ENCODE measurements at regions not wholly inside any gene's neighbourhood (a gene's known extent, or its start where the extent isn't known, plus 50 kb on each side); places are given as distances from the start of the nearest gene placed in this dataset.
"Not testable (repeated sequence)": the region's sequence is repeated elsewhere in the genome, so short reads cannot be mapped to it uniquely, and the experiment has no call there.

GRCh38 chr11:23644443-23644842 lies 784.2 kb upstream of the CCDC179 start:
- no peaks in the 10 kb centered on the region for H3K27me3 ChIP-seq (ENCODE audit: control insufficient read depth, extremely low read depth, insufficient read depth, low read length)
- no peak overlapping the region for H3K27ac ChIP-seq (ENCODE audit: control insufficient read depth, insufficient read depth, low read length)
- no peaks in the 10 kb centered on the region for H4K20me1 ChIP-seq (ENCODE audit: control insufficient read depth, extremely low read depth, insufficient read depth, low read length)
- no peak overlapping the region for H3K4me2 ChIP-seq (ENCODE audit: control insufficient read depth, extremely low read depth, insufficient read depth, low read depth, low read length)
- no peaks in the 10 kb centered on the region for H3K9me3 ChIP-seq (ENCODE audit: control insufficient read depth, low read depth, low read length)
- H2AFZ ChIP-seq (ENCODE audit: control insufficient read depth, low read length), result no peak overlapping the region
- no peaks in the 10 kb centered on the region for H3K36me3 ChIP-seq (ENCODE audit: control insufficient read depth in 2 of 2, extremely low read depth in 1 of 2, insufficient read depth in 2 of 2, low read length in 2 of 2)
- DNase-seq (ENCODE audit: low read depth, low spot score), result no peak
- TF ChIP-seq EZH2 (IDR thresholded peaks at IDR 0.05; ENCODE audit: low read length) (no peak), CTCF (optimal IDR thresholded peaks at IDR 0.05 in 1 of 3, IDR thresholded peaks at IDR 0.05 in 1 of 3, conservative IDR thresholded peaks at IDR 0.05 in 1 of 3; ENCODE audit: extremely low read depth in 1 of 3, insufficient read depth in 2 of 3, low read length in 3 of 3) (no peak)
- no peak overlapping the region for H3K9ac ChIP-seq (ENCODE audit: control insufficient read depth, extremely low read depth, insufficient read depth, low read length)
- H3K79me2 ChIP-seq (ENCODE audit: control insufficient read depth, insufficient read depth, low read length), result no peaks in the 10 kb centered on the region
- dilution Hi-C loops (cut with MboI; ENCODE audit: extremely low pct_ligation_motif_present, low sequenced_read_pairs), result no loop called here
- no peak for FAIRE-seq
- no peak overlapping the region for H3K4me3 ChIP-seq (ENCODE audit: control insufficient read depth in 2 of 3, extremely low read depth in 1 of 3, insufficient read depth in 2 of 3, low read depth in 1 of 3, low read length in 3 of 3)
- H3K4me1 ChIP-seq (ENCODE audit: control insufficient read depth, extremely low read depth, insufficient read depth, low read length), result no peaks in the 10 kb centered on the region
- no peaks in the 10 kb centered on the region for H3K9me1 ChIP-seq (ENCODE audit: control insufficient read depth, extremely low read depth, insufficient read depth, low read length)

- DNase-seq (ENCODE audit: low read depth, low spot score); H3K9me3 ChIP-seq (ENCODE audit: control insufficient read depth, low read depth, low read length): not testable (repeated sequence)
Observed at GRCh38 chr11:23652336-23652735, 792.1 kb upstream of the CCDC179 start.

GRCh38 chr11:23653071-23653675 lies 792.9 kb upstream of the CCDC179 start:
- Histone ChIP-seq H3K4me3 (ENCODE audit: control insufficient read depth in 2 of 3, extremely low read depth in 1 of 3, insufficient read depth in 2 of 3, low read depth in 1 of 3, low read length in 3 of 3) (no peak overlapping the region), H3K9me3 (ENCODE audit: control insufficient read depth, low read depth, low read length) (no peaks in the 10 kb centered on the region), H3K79me2 (ENCODE audit: control insufficient read depth, insufficient read depth, low read length) (no peaks in the 10 kb centered on the region), H3K9ac (ENCODE audit: control insufficient read depth, extremely low read depth, insufficient read depth, low read length) (no peak overlapping the region), H3K4me2 (ENCODE audit: control insufficient read depth, extremely low read depth, insufficient read depth, low read depth, low read length) (no peak overlapping the region), H3K9me1 (ENCODE audit: control insufficient read depth, extremely low read depth, insufficient read depth, low read length) (no peaks in the 10 kb centered on the region), H2AFZ (ENCODE audit: control insufficient read depth, low read length) (no peak overlapping the region), H3K27ac (ENCODE audit: control insufficient read depth, insufficient read depth, low read length) (no peak overlapping the region), H4K20me1 (ENCODE audit: control insufficient read depth, extremely low read depth, insufficient read depth, low read length) (no peaks in the 10 kb centered on the region), H3K4me1 (ENCODE audit: control insufficient read depth, extremely low read depth, insufficient read depth, low read length) (no peaks in the 10 kb centered on the region), H3K36me3 (ENCODE audit: control insufficient read depth in 2 of 2, extremely low read depth in 1 of 2, insufficient read depth in 2 of 2, low read length in 2 of 2) (no peaks in the 10 kb centered on the region), H3K27me3 (ENCODE audit: control insufficient read depth, extremely low read depth, insufficient read depth, low read length) (no peaks in the 10 kb centered on the region)
- no peak for TF ChIP-seq EZH2 (IDR thresholded peaks at IDR 0.05; ENCODE audit: low read length)
- TF ChIP-seq CTCF (optimal IDR thresholded peaks at IDR 0.05 in 1 of 3, IDR thresholded peaks at IDR 0.05 in 1 of 3, conservative IDR thresholded peaks at IDR 0.05 in 1 of 3; ENCODE audit: extremely low read depth in 1 of 3, insufficient read depth in 2 of 3, low read length in 3 of 3), result no peak
- no peak for FAIRE-seq
- DNase-seq (ENCODE audit: low read depth, low spot score), result no peak
- dilution Hi-C loops (cut with MboI; ENCODE audit: extremely low pct_ligation_motif_present, low sequenced_read_pairs), result no loop called here

More at GRCh38 chr11:23652336-23652735, 792.1 kb upstream of the CCDC179 start:
- H3K9me1 ChIP-seq (ENCODE audit: control insufficient read depth, extremely low read depth, insufficient read depth, low read length); H3K79me2 ChIP-seq (ENCODE audit: control insufficient read depth, insufficient read depth, low read length); FAIRE-seq; dilution Hi-C loops (cut with MboI; ENCODE audit: extremely low pct_ligation_motif_present, low sequenced_read_pairs); H3K27me3 ChIP-seq (ENCODE audit: control insufficient read depth, extremely low read depth, insufficient read depth, low read length); H3K27ac ChIP-seq (ENCODE audit: control insufficient read depth, insufficient read depth, low read length); H3K4me2 ChIP-seq (ENCODE audit: control insufficient read depth, extremely low read depth, insufficient read depth, low read depth, low read length); H4K20me1 ChIP-seq (ENCODE audit: control insufficient read depth, extremely low read depth, insufficient read depth, low read length); H2AFZ ChIP-seq (ENCODE audit: control insufficient read depth, low read length); H3K9ac ChIP-seq (ENCODE audit: control insufficient read depth, extremely low read depth, insufficient read depth, low read length); H3K4me1 ChIP-seq (ENCODE audit: control insufficient read depth, extremely low read depth, insufficient read depth, low read length); H3K4me3 ChIP-seq (ENCODE audit: control insufficient read depth in 2 of 3, extremely low read depth in 1 of 3, insufficient read depth in 2 of 3, low read depth in 1 of 3, low read length in 3 of 3); H3K36me3 ChIP-seq (ENCODE audit: control insufficient read depth in 2 of 2, extremely low read depth in 1 of 2, insufficient read depth in 2 of 2, low read length in 2 of 2): not testable (repeated sequence)
